OCI-LY7 (cell line): ENCODE measurements at regions not wholly inside any gene's neighbourhood (a gene's known extent, or its start where the extent isn't known, plus 50 kb on each side); places are given as distances from the start of the nearest gene placed in this dataset.
"Not testable (repeated sequence)": the region's sequence is repeated elsewhere in the genome, so short reads cannot be mapped to it uniquely, and the experiment has no call there.

Experiments
- EZH2phosphoT487 ChIP-seq: fragments of 200-600 bp; sonication (generic); IDR thresholded peaks from 2 replicates; pipeline ENCODE4 v1.6.1; 2018; ENCODE audit warnings: low read depth, borderline replicate concordance, mild to moderate bottlenecking, mixed run types, antibody characterized with exemption, low read length, moderate library complexity, mixed read lengths
- TF ChIP-seq, protein P1 (sequence below): fragments of 200-600 bp; sonication (generic); conservative IDR thresholded peaks from 2 replicates; pipeline ENCODE4 v1.5.1; 2014; ENCODE audit warnings: mild to moderate bottlenecking, antibody characterized with exemption, low read length, moderate library complexity, mixed read lengths

DNA sequence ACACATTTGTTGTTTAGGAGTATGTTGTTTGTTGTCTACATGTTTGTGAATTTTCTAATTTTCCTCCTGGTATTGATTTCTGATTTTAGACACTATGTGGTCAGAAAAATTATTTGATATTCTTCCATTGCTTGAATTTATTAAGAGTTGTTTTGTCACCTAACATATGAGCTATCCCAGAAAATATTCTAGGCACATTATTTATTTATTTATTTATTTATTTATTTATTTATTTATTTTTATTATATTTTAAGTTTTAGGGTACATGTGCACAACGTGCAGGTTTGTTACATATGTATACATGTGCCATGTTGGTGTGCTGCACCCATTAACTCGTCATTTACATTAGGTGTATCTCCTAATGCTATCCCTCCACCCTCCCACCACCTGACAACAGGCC, 320.8 kb upstream of the CCNG1 start:
- TF ChIP-seq EZH2phosphoT487 = not testable (repeated sequence)
- TF ChIP-seq, protein P1, sequence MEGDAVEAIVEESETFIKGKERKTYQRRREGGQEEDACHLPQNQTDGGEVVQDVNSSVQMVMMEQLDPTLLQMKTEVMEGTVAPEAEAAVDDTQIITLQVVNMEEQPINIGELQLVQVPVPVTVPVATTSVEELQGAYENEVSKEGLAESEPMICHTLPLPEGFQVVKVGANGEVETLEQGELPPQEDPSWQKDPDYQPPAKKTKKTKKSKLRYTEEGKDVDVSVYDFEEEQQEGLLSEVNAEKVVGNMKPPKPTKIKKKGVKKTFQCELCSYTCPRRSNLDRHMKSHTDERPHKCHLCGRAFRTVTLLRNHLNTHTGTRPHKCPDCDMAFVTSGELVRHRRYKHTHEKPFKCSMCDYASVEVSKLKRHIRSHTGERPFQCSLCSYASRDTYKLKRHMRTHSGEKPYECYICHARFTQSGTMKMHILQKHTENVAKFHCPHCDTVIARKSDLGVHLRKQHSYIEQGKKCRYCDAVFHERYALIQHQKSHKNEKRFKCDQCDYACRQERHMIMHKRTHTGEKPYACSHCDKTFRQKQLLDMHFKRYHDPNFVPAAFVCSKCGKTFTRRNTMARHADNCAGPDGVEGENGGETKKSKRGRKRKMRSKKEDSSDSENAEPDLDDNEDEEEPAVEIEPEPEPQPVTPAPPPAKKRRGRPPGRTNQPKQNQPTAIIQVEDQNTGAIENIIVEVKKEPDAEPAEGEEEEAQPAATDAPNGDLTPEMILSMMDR = not testable (repeated sequence)
